Keratinocyte (primary cell): ENCODE measurements at regions not wholly inside any gene's neighbourhood (a gene's known extent, or its start where the extent isn't known, plus 50 kb on each side); places are given as distances from the start of the nearest gene placed in this dataset.

Source experiments
- DNase-seq: peaks from one replicate; pipeline ENCODE4 v3.0.0-alpha.2; 2011; ENCODE audit warnings: low read depth, missing footprints, low spot score
- FAIRE-seq: peaks from 2 replicates; lab custom pipeline; 2011; peaks lifted over from hg19 to GRCh38; lab: Jason Lieb, UNC
- H2AFZ ChIP-seq: 2 replicates; pipeline ENCODE4 v1.6.0; 2012; ENCODE audit warnings: low read length, control low read depth, inconsistent platforms; ENCODE audit not compliant: control insufficient read depth
- H3K27ac ChIP-seq: 2 replicates; pipeline ENCODE4 v1.5.1; 2011; ENCODE audit warnings: low read length; ENCODE audit not compliant: control insufficient read depth, insufficient read depth
- H3K27me3 ChIP-seq: 3 replicates; pipeline ENCODE4 v1.6.0; 2011; ENCODE audit warnings: low read length; ENCODE audit not compliant: control insufficient read depth, insufficient read depth; ENCODE audit errors: extremely low read depth
- H3K36me3 ChIP-seq, 2 experiments: 2 replicates in 1 of 2; 3 replicates in 1 of 2; pipeline ENCODE4 v1.5.1; 2011; ENCODE audit warnings: low read length in 2 of 2, mild to moderate bottlenecking in 1 of 2; ENCODE audit not compliant: control insufficient read depth in 2 of 2, insufficient read depth in 2 of 2; ENCODE audit errors: extremely low read depth in 1 of 2
- H3K4me1 ChIP-seq: 3 replicates; pipeline ENCODE4 v1.5.1; 2011; ENCODE audit warnings: low read length; ENCODE audit not compliant: control insufficient read depth, insufficient read depth; ENCODE audit errors: extremely low read depth
- H3K4me2 ChIP-seq: 3 replicates; pipeline ENCODE4 v1.6.0; 2011; ENCODE audit warnings: low read depth, low read length; ENCODE audit not compliant: control insufficient read depth, insufficient read depth; ENCODE audit errors: extremely low read depth
- H3K4me3 ChIP-seq, 3 experiments: fragments of 200-600 bp in 1 of 3; sonication (generic) in 1 of 3; 2 replicates in 2 of 3; 3 replicates in 1 of 3; pipeline ENCODE4 v1.5.1; 2011 to 2016; ENCODE audit warnings: low read length in 3 of 3, mild to moderate bottlenecking in 3 of 3, control low read depth in 2 of 3, inconsistent platforms in 1 of 3, low read depth in 1 of 3, mixed read lengths in 1 of 3, mixed run types in 1 of 3, moderate library complexity in 1 of 3; ENCODE audit not compliant: control insufficient read depth in 2 of 3, insufficient read depth in 2 of 3; ENCODE audit errors: extremely low read depth in 1 of 3
- H3K79me2 ChIP-seq: 2 replicates; pipeline ENCODE4 v1.6.0; 2012; ENCODE audit warnings: low read length; ENCODE audit not compliant: control insufficient read depth, insufficient read depth
- H3K9ac ChIP-seq: 3 replicates; pipeline ENCODE4 v1.6.0; 2011; ENCODE audit warnings: low read length; ENCODE audit not compliant: control insufficient read depth, insufficient read depth; ENCODE audit errors: extremely low read depth
- H3K9me1 ChIP-seq: 3 replicates; pipeline ENCODE4 v1.6.0; 2011; ENCODE audit warnings: low read length; ENCODE audit not compliant: control insufficient read depth, insufficient read depth; ENCODE audit errors: extremely low read depth
- H3K9me3 ChIP-seq: 2 replicates; pipeline ENCODE4 v1.5.1; 2012; ENCODE audit warnings: low read depth, low read length; ENCODE audit not compliant: control insufficient read depth
- H4K20me1 ChIP-seq: 3 replicates; pipeline ENCODE4 v1.6.0; 2011; ENCODE audit warnings: low read length; ENCODE audit not compliant: control insufficient read depth, insufficient read depth; ENCODE audit errors: extremely low read depth
- CTCF ChIP-seq, 3 experiments: IDR thresholded peaks in 1 of 3; conservative IDR thresholded peaks in 1 of 3; optimal IDR thresholded peaks in 1 of 3; 2 replicates in 2 of 3; 3 replicates in 1 of 3; pipeline versions ENCODE3 to v1.5.1; 2011; ENCODE audit warnings: low read length in 3 of 3, mild to moderate bottlenecking in 3 of 3, moderate library complexity in 2 of 3, control low read depth in 1 of 3, inconsistent platforms in 1 of 3; ENCODE audit not compliant: insufficient read depth in 2 of 3; ENCODE audit errors: extremely low read depth in 1 of 3
- EZH2 ChIP-seq: IDR thresholded peaks from one replicate; pipeline ENCODE4 v1.6.1; 2012; ENCODE audit warnings: inconsistent platforms, mild to moderate bottlenecking, low read length, moderate library complexity
- dilution Hi-C: fragments of 300-500 bp; cut with MboI; formaldehyde crosslinking; loops from one replicate; pipeline ENCODE4 v1.7.0; 2020; ENCODE audit warnings: low sequenced_read_pairs; ENCODE audit not compliant: extremely low pct_ligation_motif_present

GRCh38 chr12:59080101-59080500 lies 159.8 kb upstream of the LRIG3 start:
- H3K79me2 ChIP-seq, result no peaks in the 10 kb centered on the region
- dilution Hi-C loops, result no loop called here
- peak overlapping the region; percentile 94 for H3K27ac ChIP-seq
- H3K9me1 ChIP-seq, result no peaks in the 10 kb centered on the region
- no peaks in the 10 kb centered on the region for H3K27me3 ChIP-seq
- H3K9me3 ChIP-seq, result no peaks in the 10 kb centered on the region
- no peaks in the 10 kb centered on the region for H3K36me3 ChIP-seq
- DNase-seq (no peak), FAIRE-seq (peak; percentile 44)
- no peaks in the 10 kb centered on the region for H4K20me1 ChIP-seq
- H3K4me1 ChIP-seq, result peaks cover 52% of the 10 kb centered on the region
- no peak overlapping the region for H3K4me3 ChIP-seq
- H3K9ac ChIP-seq, result no peak overlapping the region
- H3K4me2 ChIP-seq, result peak overlapping the region; percentile 66
- TF ChIP-seq EZH2 (no peak), CTCF (optimal IDR thresholded peaks at IDR 0.05 in 1 of 3, IDR thresholded peaks at IDR 0.05 in 1 of 3, conservative IDR thresholded peaks at IDR 0.05 in 1 of 3; ENCODE audit: extremely low read depth in 1 of 3, insufficient read depth in 2 of 3, low read length in 3 of 3) (no peak)
- peak overlapping the region; percentile 71 for H2AFZ ChIP-seq

- Histone ChIP-seq H3K9ac (peak overlapping the region; percentile 62), H3K27me3 (no peaks in the 10 kb centered on the region), H4K20me1 (no peaks in the 10 kb centered on the region), H2AFZ (peak overlapping the region; percentile 71), H3K36me3 (no peaks in the 10 kb centered on the region), H3K9me1 (no peaks in the 10 kb centered on the region), H3K4me1 (peaks cover 46% of the 10 kb centered on the region), H3K27ac (peak overlapping the region; percentile 94), H3K4me2 (peak overlapping the region; percentile 66), H3K9me3 (no peaks in the 10 kb centered on the region), H3K79me2 (no peaks in the 10 kb centered on the region), H3K4me3 (peak overlapping the region in 2 of 3 experiments; percentile 12 to 13)
- TF ChIP-seq CTCF (optimal IDR thresholded peaks at IDR 0.05 in 1 of 3, IDR thresholded peaks at IDR 0.05 in 1 of 3, conservative IDR thresholded peaks at IDR 0.05 in 1 of 3; ENCODE audit: extremely low read depth in 1 of 3, insufficient read depth in 2 of 3, low read length in 3 of 3) (no peak), EZH2 (no peak)
- no peak for DNase-seq
- peak; percentile 93 for FAIRE-seq
- dilution Hi-C loops, result no loop called here
Measured at GRCh38 chr12:59079472-59079871, 159.2 kb upstream of the LRIG3 start.
